GM23338 (cell line): ENCODE measurements at regions not wholly inside any gene's neighbourhood (a gene's known extent, or its start where the extent isn't known, plus 50 kb on each side); places are given as distances from the start of the nearest gene placed in this dataset.

Source experiments
- ATAC-seq: fragments of 200-7000 bp; cut with Tn5 transposase; 3 replicates; pipeline ENCODE4 v1.9.1; 2020
- DNase-seq: peaks from one replicate; pipeline ENCODE4 v3.0.0-alpha.2; 2015; ENCODE audit warnings: low spot score
- H2AFZ ChIP-seq: fragments of 200-600 bp; sonication (generic); 2 replicates; pipeline ENCODE4 v1.8.0; 2016; ENCODE audit warnings: antibody characterized with exemption, mild to moderate bottlenecking, moderate library complexity
- H3F3A ChIP-seq: fragments of 200-600 bp; sonication (generic); replicated peaks from 2 replicates; pipeline ENCODE4 v1.8.0; 2017; ENCODE audit warnings: antibody characterized with exemption, mixed run types, low read depth
- H3K27ac ChIP-seq: fragments of 200-600 bp; sonication (generic); 2 replicates; pipeline ENCODE4 v1.6.1; 2016; ENCODE audit warnings: low read depth
- H3K27me3 ChIP-seq: fragments of 200-600 bp; sonication (generic); 2 replicates; pipeline ENCODE4 v1.8.0; 2016; ENCODE audit warnings: mild to moderate bottlenecking, mixed run types, moderate library complexity; ENCODE audit not compliant: insufficient read depth
- H3K36me3 ChIP-seq: fragments of 200-600 bp; sonication (generic); 2 replicates; pipeline ENCODE4 v1.8.0; 2016; ENCODE audit warnings: mild to moderate bottlenecking; ENCODE audit not compliant: insufficient read depth
- H3K4me1 ChIP-seq: fragments of 200-600 bp; sonication (generic); 2 replicates; pipeline ENCODE4 v1.8.0; 2016; ENCODE audit warnings: mild to moderate bottlenecking, moderate library complexity; ENCODE audit not compliant: insufficient read depth
- H3K4me2 ChIP-seq: fragments of 200-600 bp; sonication (generic); 2 replicates; pipeline ENCODE4 v1.7.1; 2017; ENCODE audit warnings: mixed run types
- H3K4me3 ChIP-seq: fragments of 200-600 bp; sonication (generic); 2 replicates; pipeline ENCODE4 v1.6.1; 2016; ENCODE audit warnings: mixed run types
- H3K79me2 ChIP-seq: fragments of 200-600 bp; sonication (generic); replicated peaks from 2 replicates; pipeline ENCODE4 v1.8.0; 2017; ENCODE audit warnings: mild to moderate bottlenecking; ENCODE audit not compliant: insufficient read depth
- H3K9me2 ChIP-seq: fragments of 200-600 bp; sonication (generic); 2 replicates; pipeline ENCODE4 v1.8.0; 2017; ENCODE audit not compliant: insufficient read depth
- H4K20me1 ChIP-seq: fragments of 200-600 bp; sonication (generic); replicated peaks from 2 replicates; pipeline ENCODE4 v1.8.0; 2017; ENCODE audit warnings: mild to moderate bottlenecking; ENCODE audit not compliant: insufficient read depth
- H3K27ac Mint-ChIP-seq: 2 replicates; pipeline ENCODE4 v1.8.0; 2020; ENCODE audit warnings: inconsistent platforms, mild to moderate bottlenecking, moderate library complexity, mixed read lengths
- H3K27me3 Mint-ChIP-seq: 3 replicates; pipeline ENCODE4 v1.8.0; 2022; ENCODE audit warnings: low read depth, mild to moderate bottlenecking, moderate library complexity, mixed read lengths, inconsistent platforms; ENCODE audit not compliant: insufficient read depth, poor library complexity
- H3K36me3 Mint-ChIP-seq: 3 replicates; pipeline ENCODE4 v1.8.0; 2021; ENCODE audit warnings: low read depth, mild to moderate bottlenecking, inconsistent platforms, moderate library complexity, mixed read lengths
- H3K4me1 Mint-ChIP-seq: 3 replicates; pipeline ENCODE4 v1.8.0; 2020; ENCODE audit warnings: mild to moderate bottlenecking, inconsistent platforms, mixed read lengths
- H3K4me3 Mint-ChIP-seq: 3 replicates; pipeline ENCODE4 v1.8.0; 2021; ENCODE audit warnings: moderate library complexity, mild to moderate bottlenecking, inconsistent platforms, mixed read lengths
- H3K9me3 Mint-ChIP-seq: 3 replicates; pipeline ENCODE4 v1.8.0; 2020; ENCODE audit warnings: moderate library complexity, mild to moderate bottlenecking, inconsistent platforms, mixed read lengths
- CREB1 ChIP-seq: fragments of 250-450 bp; sonication (Bioruptor Pico); IDR thresholded peaks from 2 replicates; pipeline ENCODE4 v1.5.0; 2020; ENCODE audit warnings: low read depth, mild to moderate bottlenecking, moderate library complexity
- EZH2 ChIP-seq: fragments of 200-600 bp; sonication (generic); IDR thresholded peaks from one replicate; pipeline ENCODE4 v1.8.0; 2017; ENCODE audit warnings: antibody characterized with exemption, mild to moderate bottlenecking, low read depth; ENCODE audit not compliant: unreplicated experiment
- EZH2phosphoT487 ChIP-seq: fragments of 200-600 bp; sonication (generic); IDR thresholded peaks from one replicate; pipeline ENCODE4 v1.8.1; 2018; ENCODE audit warnings: antibody characterized with exemption; ENCODE audit not compliant: unreplicated experiment
- JUNB ChIP-seq: IDR thresholded peaks from one replicate; pipeline ENCODE4 v1.6.1; 2016; ENCODE audit warnings: antibody characterized with exemption; ENCODE audit not compliant: unreplicated experiment
- POLR2AphosphoS5 ChIP-seq: IDR thresholded peaks from 2 replicates; pipeline ENCODE4 v1.6.1; 2016; ENCODE audit warnings: antibody characterized with exemption, low read depth
- STAT1 ChIP-seq: IDR thresholded peaks from one replicate; pipeline ENCODE4 v1.6.1; 2016; ENCODE audit warnings: antibody characterized with exemption; ENCODE audit not compliant: unreplicated experiment
- ZNF331 ChIP-seq: fragments of 250-450 bp; sonication (Bioruptor Pico); IDR thresholded peaks from 2 replicates; pipeline ENCODE4 v1.5.0; 2020; ENCODE audit warnings: low read depth, mild to moderate bottlenecking, moderate library complexity
- TF ChIP-seq, protein P1 (sequence below): IDR thresholded peaks from one replicate; pipeline ENCODE4 v1.6.1; 2018; ENCODE audit warnings: antibody characterized with exemption; ENCODE audit not compliant: unreplicated experiment
- TF ChIP-seq, protein P2 (sequence below), 2 experiments: fragments of 200-600 bp in 1 of 2; sonication (generic) in 1 of 2; conservative IDR thresholded peaks; 2 replicates each; pipeline versions ENCODE4 v1.5.1 to v1.6.1; 2016 to 2017; ENCODE audit warnings: antibody characterized with exemption in 2 of 2, low read depth in 2 of 2, mild to moderate bottlenecking in 2 of 2, moderate library complexity in 1 of 2
- TF ChIP-seq, protein P3 (sequence below): IDR thresholded peaks from 2 replicates; pipeline ENCODE4 v1.6.1; 2016; ENCODE audit warnings: antibody characterized with exemption

DNA sequence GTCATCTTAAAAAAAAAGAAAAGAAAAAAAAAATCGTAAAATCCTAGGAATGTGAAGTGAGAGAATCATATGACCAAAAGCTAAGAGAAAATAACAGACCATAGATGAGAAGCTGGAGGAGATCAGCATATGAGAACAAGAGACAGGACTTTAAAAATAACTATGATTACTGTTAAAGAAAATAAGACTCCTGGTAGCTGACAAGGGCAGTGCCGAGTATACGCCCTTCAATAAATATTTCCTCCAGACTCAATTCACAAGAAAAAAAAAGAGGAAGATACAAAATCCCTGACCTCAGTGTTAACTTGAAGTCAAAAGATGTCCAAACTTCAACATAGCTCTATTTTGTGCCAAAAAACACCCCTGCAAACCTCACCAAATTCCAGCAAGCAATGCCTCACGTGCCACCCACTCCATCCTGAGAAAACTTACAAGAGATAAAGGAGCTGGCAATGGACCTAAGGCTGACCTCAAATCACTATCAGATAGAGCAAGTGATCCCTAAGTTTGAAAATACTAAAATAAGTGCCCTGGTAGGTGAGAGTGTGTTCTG, 817.2 kb downstream of the SOCS6 start (continued):
- TF ChIP-seq, protein P1, sequence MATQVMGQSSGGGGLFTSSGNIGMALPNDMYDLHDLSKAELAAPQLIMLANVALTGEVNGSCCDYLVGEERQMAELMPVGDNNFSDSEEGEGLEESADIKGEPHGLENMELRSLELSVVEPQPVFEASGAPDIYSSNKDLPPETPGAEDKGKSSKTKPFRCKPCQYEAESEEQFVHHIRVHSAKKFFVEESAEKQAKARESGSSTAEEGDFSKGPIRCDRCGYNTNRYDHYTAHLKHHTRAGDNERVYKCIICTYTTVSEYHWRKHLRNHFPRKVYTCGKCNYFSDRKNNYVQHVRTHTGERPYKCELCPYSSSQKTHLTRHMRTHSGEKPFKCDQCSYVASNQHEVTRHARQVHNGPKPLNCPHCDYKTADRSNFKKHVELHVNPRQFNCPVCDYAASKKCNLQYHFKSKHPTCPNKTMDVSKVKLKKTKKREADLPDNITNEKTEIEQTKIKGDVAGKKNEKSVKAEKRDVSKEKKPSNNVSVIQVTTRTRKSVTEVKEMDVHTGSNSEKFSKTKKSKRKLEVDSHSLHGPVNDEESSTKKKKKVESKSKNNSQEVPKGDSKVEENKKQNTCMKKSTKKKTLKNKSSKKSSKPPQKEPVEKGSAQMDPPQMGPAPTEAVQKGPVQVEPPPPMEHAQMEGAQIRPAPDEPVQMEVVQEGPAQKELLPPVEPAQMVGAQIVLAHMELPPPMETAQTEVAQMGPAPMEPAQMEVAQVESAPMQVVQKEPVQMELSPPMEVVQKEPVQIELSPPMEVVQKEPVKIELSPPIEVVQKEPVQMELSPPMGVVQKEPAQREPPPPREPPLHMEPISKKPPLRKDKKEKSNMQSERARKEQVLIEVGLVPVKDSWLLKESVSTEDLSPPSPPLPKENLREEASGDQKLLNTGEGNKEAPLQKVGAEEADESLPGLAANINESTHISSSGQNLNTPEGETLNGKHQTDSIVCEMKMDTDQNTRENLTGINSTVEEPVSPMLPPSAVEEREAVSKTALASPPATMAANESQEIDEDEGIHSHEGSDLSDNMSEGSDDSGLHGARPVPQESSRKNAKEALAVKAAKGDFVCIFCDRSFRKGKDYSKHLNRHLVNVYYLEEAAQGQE = no peak
- TF ChIP-seq CREB1 (CRISPR knock-in tag) (no peak), STAT1 (no peak), EZH2phosphoT487 (no peak)
- TF ChIP-seq, protein P2, sequence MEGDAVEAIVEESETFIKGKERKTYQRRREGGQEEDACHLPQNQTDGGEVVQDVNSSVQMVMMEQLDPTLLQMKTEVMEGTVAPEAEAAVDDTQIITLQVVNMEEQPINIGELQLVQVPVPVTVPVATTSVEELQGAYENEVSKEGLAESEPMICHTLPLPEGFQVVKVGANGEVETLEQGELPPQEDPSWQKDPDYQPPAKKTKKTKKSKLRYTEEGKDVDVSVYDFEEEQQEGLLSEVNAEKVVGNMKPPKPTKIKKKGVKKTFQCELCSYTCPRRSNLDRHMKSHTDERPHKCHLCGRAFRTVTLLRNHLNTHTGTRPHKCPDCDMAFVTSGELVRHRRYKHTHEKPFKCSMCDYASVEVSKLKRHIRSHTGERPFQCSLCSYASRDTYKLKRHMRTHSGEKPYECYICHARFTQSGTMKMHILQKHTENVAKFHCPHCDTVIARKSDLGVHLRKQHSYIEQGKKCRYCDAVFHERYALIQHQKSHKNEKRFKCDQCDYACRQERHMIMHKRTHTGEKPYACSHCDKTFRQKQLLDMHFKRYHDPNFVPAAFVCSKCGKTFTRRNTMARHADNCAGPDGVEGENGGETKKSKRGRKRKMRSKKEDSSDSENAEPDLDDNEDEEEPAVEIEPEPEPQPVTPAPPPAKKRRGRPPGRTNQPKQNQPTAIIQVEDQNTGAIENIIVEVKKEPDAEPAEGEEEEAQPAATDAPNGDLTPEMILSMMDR (conservative IDR thresholded peaks at IDR 0.05; ENCODE audit: low read depth in 2 of 2) = no peak

DNA sequence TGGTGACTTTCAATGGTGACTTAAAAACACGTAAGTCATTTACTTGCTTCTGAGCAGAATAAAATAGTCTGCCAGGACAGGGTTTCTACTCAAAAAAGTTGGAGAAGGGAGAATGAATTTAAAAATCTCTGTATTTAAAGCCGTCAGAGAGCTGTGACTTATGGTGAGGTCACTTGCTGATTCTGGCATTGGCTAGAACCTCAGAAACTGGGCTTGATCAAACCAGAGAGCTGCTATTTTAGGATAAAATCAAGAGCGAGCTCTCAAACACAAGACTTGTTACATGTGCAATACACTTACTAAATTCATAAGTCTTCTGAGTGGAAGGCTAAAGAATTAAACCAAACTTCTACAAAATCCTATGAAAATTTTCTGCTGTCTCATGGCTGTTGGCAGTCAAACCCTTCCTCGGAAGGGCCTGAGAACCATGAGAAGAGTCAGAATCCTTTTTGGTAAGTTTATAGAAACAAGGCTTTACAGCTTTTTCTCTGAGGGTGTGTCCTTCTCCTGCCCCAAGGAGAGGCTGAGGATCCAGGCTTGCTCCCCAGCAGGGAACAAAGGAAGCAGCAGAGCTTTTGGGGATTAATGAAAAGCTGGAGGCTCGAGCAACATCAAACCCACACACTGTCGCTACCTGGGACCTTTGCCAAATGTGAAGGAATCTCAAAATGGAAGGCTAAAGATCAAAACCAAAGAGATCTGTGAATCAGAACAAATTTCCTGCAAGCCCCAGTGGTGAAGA, 816.4 kb downstream of the SOCS6 start:
- no peak for ATAC-seq
- H3K9me2 ChIP-seq = no peaks in the 10 kb centered on the region
- no peak for DNase-seq
- no peak overlapping the region for H2AFZ ChIP-seq
- H3F3A ChIP-seq = no peaks in the 10 kb centered on the region
- Mint-ChIP-seq H3K27me3 (no peaks in the 10 kb centered on the region), H3K9me3 (peaks cover 80% of the 10 kb centered on the region), H3K4me1 (no peaks in the 10 kb centered on the region), H3K4me3 (no peak overlapping the region), H3K27ac (no peak overlapping the region), H3K36me3 (peaks cover 14% of the 10 kb centered on the region; the same call in 2 of the 3 replicates)
- no peak overlapping the region for H3K27ac ChIP-seq
- H3K4me2 ChIP-seq = no peak overlapping the region
- H3K4me1 ChIP-seq = no peaks in the 10 kb centered on the region
- H3K36me3 ChIP-seq = peaks cover 12% of the 10 kb centered on the region
- H3K79me2 ChIP-seq = no peaks in the 10 kb centered on the region
- H4K20me1 ChIP-seq = no peaks in the 10 kb centered on the region
- H3K4me3 ChIP-seq = no peak overlapping the region
- H3K27me3 ChIP-seq = no peaks in the 10 kb centered on the region
- TF ChIP-seq, protein P3, sequence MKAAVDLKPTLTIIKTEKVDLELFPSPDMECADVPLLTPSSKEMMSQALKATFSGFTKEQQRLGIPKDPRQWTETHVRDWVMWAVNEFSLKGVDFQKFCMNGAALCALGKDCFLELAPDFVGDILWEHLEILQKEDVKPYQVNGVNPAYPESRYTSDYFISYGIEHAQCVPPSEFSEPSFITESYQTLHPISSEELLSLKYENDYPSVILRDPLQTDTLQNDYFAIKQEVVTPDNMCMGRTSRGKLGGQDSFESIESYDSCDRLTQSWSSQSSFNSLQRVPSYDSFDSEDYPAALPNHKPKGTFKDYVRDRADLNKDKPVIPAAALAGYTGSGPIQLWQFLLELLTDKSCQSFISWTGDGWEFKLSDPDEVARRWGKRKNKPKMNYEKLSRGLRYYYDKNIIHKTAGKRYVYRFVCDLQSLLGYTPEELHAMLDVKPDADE = no peak
- no peak for TF ChIP-seq JUNB
- no peak for TF ChIP-seq ZNF331 (CRISPR knock-in tag)
- TF ChIP-seq POLR2AphosphoS5 = no peak
- TF ChIP-seq, protein P2 (conservative IDR thresholded peaks at IDR 0.05; ENCODE audit: low read depth in 2 of 2) = no peak
- TF ChIP-seq EZH2 = no peak
- TF ChIP-seq EZH2phosphoT487 = no peak
- no peak for TF ChIP-seq STAT1
- TF ChIP-seq, protein P1 = no peak
